GM18507 (cell line): ENCODE measurements at regions not wholly inside any gene's neighbourhood (a gene's known extent, or its start where the extent isn't known, plus 50 kb on each side); places are given as distances from the start of the nearest gene placed in this dataset.
"Not testable (repeated sequence)": the region's sequence is repeated elsewhere in the genome, so short reads cannot be mapped to it uniquely, and the experiment has no call there.

Experiments
- DNase-seq: peaks from one replicate; pipeline ENCODE4 v3.0.0; 2011; ENCODE audit warnings: low read depth; ENCODE audit not compliant: insufficient read length; ENCODE audit errors: extremely low spot score
- FAIRE-seq: peaks from 2 replicates; lab custom pipeline; 2011; peaks lifted over from hg19 to GRCh38; lab: Jason Lieb, UNC

DNA sequence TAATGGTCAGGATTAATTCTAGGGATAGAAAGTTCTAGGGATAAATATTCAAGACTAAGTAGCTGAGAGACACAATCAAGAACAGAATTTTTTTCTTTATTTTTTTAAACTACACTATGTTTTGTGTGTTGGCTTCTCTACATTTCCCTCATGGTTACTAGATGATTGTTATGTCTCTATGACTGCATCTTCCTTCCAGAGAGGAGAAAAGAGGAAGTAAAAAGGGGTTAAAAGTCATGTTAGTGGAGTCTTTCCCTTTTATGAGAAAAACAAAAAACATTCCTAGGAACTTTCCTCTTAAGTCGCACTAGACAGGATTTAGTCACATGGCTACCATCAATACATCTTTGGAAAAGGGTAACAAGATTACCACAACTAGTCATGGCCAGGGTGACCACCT, 375.0 kb downstream of the KCNJ2 start:
- DNase-seq (no peak), FAIRE-seq (no peak)

- DNase-seq (no peak), FAIRE-seq (peak; percentile 48)
Observed at GRCh38 chr17:70552230-70552981, 383.1 kb downstream of the KCNJ2 start.

DNA sequence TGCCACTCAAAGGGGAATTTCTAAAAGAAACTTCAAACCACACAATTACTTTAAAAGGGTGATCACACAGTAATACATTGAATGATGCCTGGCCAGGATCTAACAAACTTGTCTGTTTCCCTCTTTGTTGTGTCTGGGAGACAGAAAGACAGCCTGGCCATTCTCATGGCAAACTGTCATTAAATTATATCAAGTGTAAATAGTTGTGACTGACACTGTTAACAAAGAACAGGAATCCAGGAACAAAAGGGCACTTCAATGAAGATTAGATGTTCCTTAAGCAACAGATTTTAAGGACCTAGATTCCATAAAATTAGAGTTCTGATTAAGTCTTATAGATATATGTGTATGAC, 383.6 kb downstream of the KCNJ2 start:
- no peak for FAIRE-seq
- DNase-seq: no peak

DNA sequence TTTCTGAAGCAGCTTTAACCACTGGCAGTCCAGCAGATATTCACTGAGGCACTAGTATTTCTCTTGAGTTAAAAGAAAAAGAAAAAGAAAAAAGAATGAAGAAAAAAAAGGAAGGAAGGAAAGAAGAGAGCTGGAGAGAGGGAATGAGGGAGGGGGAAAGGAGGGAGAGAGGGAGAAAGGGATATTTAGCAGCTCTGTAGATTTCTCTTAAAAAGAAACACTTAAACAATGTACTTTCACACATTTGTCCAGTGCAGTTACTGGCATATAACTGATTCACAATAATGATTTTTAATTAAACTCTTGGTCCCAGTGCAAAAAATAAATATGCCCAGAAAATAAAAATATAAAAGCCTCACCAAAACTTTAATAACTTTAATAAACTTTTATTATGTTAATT, 386.4 kb downstream of the KCNJ2 start:
- FAIRE-seq: no peak
- no peak for DNase-seq

DNA sequence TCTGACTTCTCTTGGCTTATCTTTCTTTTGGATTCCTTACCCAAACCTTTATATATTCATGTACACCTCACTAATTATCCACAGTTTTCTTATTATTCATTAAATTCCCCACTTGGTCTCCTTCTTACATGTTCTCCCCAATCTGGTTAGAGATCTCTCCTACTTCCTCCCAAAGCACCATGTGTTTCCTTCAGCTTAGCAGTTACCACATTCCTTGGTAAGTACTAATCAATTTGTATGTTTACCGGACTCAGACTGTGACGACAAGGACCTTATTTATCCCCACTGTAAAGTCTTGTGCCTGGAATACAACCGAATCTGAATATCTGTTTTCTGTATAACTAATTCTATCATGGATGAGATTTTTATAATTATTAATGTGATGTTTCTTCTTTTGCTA, 389.5 kb downstream of the KCNJ2 start:
- FAIRE-seq: no peak

DNA sequence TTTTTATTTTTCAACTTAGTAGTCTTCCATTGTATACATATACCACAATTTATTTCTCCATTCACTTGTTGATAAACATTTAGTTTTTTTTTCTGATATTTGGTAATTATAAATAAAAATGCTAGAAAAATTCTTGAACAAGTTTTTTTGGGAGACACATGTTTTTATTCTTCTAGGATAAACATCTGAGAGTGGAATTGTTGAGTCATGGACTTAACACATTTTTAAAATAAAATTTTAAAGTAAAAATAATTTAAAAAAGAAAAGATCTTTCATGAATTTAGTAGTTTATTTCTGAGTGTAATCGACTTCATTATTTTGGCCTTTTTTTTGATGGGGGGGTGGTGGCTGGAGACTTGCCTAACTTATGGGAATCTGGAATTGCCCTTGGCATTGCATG, 391.1 kb downstream of the KCNJ2 start:
- DNase-seq: no peak
- no peak for FAIRE-seq

More for the DNA sequence above, 389.5 kb downstream of the KCNJ2 start:
- DNase-seq: no peak

- FAIRE-seq (no peak), DNase-seq (no peak)
Observed at GRCh38 chr17:70562137-70562536, 392.8 kb downstream of the KCNJ2 start.

GRCh38 chr17:70563281-70563820, 394.0 kb downstream of the KCNJ2 start:
- no peak for FAIRE-seq
- DNase-seq: no peak

DNA sequence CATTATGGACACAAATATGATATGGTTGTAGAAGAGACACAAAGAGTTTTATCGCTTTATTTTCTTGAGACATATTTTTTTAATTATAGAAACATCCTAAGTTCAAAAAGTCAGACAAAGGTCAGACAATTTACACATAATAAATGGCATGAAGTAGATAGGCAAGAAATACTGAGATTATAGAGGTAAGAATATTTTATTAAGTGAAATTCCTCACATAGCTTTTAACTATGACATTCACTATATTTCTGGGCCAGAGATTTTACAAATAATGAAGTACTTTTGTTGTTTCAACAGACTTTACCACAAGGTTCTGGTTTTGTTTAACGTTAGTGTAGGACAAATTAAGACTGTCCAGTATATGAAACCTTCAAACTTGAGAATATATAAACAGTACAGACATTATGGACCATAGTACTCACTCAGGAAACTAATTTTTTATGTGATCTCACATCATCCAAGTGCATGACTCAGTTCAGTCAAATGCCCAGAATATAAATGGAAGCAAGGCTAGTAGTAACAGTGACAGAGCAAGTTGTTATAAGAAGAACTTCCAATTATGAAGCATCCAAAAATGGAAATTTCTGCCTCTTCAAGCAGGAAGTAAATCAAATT, 394.8 kb downstream of the KCNJ2 start:
- FAIRE-seq: no peak

GRCh38 chr17:70569128-70569527, 399.8 kb downstream of the KCNJ2 start:
- DNase-seq: no peak
- no peak for FAIRE-seq

More for the DNA sequence above, 394.8 kb downstream of the KCNJ2 start:
- DNase-seq: no peak

GRCh38 chr17:70577456-70577855, 408.1 kb downstream of the KCNJ2 start:
- no peak for DNase-seq
- FAIRE-seq: no peak

- FAIRE-seq (no peak), DNase-seq (no peak)
Observed at GRCh38 chr17:70581459-70581858, 412.1 kb downstream of the KCNJ2 start.

DNA sequence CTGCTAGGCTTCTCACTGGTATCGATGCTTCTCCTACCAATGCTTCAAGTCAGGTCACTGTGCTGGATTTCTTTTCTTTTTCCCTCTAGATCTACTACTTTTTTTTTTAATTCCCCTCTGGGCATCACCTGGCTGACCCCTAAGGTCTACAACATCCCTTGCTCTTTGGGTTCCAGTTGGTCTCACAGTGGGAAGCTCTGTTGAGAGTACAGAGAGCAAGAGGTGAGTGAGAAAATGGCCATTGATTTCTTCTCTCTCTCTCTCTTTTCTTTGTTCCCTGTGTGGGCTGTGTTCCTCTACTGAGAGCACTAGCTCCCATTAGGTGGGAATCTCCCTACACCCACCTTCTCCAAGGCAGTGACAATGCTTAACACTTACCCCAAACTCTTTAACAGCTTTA, 413.4 kb downstream of the KCNJ2 start:
- no peak for FAIRE-seq
- DNase-seq: no peak

GRCh38 chr17:70584255-70584654, 414.9 kb downstream of the KCNJ2 start:
- DNase-seq (no peak), FAIRE-seq (no peak)

GRCh38 chr17:70588003-70588402, 418.7 kb downstream of the KCNJ2 start:
- DNase-seq (no peak), FAIRE-seq (no peak)

- DNase-seq (no peak), FAIRE-seq (no peak)
Observed at GRCh38 chr17:70597774-70598173, 428.4 kb downstream of the KCNJ2 start.

DNA sequence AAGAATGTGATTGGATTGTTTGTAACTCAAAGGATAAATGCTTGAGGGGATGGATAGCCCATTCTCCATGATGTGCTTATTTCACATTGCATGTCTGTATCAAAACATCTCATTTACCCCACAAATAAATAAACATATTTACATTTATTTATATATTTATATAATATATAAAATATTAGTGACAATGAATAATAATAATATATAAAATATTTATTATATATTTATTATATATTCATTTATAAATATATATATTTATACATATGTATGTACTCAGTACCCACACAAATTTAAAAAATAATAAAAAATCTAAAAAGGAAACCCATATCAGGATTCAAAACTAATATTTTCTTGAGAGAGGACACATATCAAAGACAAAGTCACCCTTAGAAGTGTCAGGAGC, 429.9 kb downstream of the KCNJ2 start:
- no peak for FAIRE-seq

DNA sequence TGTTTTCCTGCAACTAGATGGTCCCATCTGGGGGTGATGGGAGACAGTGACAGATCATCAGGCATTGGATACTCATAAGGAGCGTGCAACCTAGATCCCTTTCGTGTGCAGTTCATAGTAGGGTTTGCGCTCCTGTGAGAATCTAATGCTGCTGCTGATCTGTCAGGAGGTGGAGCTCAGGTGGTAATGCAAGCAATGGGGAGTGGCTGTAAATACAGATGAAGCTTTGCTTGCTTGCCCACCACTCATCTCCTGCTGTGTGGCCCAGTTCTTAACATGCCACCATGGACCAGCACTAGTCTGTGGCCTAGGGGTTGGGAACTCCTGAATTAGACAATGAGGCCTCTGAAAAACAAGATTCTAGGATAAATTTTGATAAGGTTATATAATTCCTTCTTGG, 430.6 kb downstream of the KCNJ2 start:
- not testable (repeated sequence) for FAIRE-seq

More for the DNA sequence above, 429.9 kb downstream of the KCNJ2 start:
- no peak for DNase-seq

DNA sequence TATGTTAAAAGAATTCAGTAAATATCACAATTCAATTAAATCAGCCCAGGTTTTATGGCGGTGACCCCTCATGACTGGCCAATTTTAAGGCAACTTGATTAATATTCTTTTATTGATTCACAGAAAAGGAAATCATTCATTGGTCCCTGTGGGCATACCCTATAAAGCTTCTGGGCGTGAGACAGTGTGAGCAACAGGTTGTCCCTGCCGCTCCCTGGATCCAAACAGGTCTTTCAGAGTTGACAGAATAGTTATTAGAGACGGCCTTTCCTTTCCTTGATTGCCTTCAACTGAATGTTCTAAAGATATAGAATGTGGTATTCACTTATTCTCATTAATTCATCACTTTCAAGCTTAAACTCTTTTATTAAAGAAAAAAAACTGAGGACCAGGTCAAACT, 433.9 kb downstream of the KCNJ2 start:
- no peak for FAIRE-seq
- DNase-seq: no peak

More for the DNA sequence above, 430.6 kb downstream of the KCNJ2 start:
- not testable (repeated sequence) for DNase-seq

- DNase-seq (no peak), FAIRE-seq (no peak)
Observed at GRCh38 chr17:70604854-70605253, 435.5 kb downstream of the KCNJ2 start.

DNA sequence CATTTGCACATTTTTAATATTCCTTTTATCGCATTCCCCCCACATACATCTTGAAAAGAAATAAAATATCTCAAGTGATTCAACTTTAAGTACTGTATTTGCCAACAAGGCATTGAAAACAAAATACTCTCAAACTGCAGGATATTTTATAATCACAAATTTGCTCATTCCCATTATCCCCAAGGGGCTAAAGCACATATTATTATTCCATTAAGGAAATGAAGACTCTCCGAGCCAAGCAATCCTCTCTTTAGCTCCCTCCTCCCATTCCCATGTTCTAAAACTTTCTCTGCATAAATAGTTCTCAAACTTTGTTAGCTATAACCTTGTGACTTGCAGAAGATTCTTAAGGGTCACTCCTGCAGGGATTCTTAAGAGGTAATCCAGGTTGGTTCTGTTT, 436.8 kb downstream of the KCNJ2 start:
- FAIRE-seq: no peak
- no peak for DNase-seq
